ENCODE measurements at regions not wholly inside any gene's neighbourhood (a gene's known extent, or its start where the extent isn't known, plus 50 kb on each side); places are given as distances from the start of the nearest gene placed in this dataset.

- TF ChIP-seq MAX (IDR thresholded peaks at IDR 0.05) (no peak), CEBPB (IDR thresholded peaks at IDR 0.05; ENCODE audit: low read depth) (no peak), TCF7L2 (IDR thresholded peaks at IDR 0.05; ENCODE audit: borderline replicate concordance, extremely low read depth, insufficient read depth, insufficient read length) (no peak), EZH2phosphoT487 (IDR thresholded peaks at IDR 0.05; ENCODE audit: borderline replicate concordance) (no peak), SIN3A (IDR thresholded peaks at IDR 0.05; ENCODE audit: low read depth) (no peak), REST (IDR thresholded peaks at IDR 0.05; ENCODE audit: low read depth) (no peak), POLR2A (IDR thresholded peaks at IDR 0.05; ENCODE audit: borderline replicate concordance, extremely low read depth, insufficient read depth, insufficient read length) (no peak), ZNF274 (IDR thresholded peaks at IDR 0.05; ENCODE audit: low read depth, low read length) (no peak)
Measured at GRCh38 chr7:84370114-84370513, 175.5 kb upstream of the SEMA3A start (continued).

- CTCF ChIA-PET: no interaction called here
- Histone ChIP-seq H3K4me1 (ENCODE audit: control insufficient read depth in 1 of 2, insufficient read depth in 2 of 2, low read length in 2 of 2) (peaks cover 6 to 9% of the 10 kb centered on the region in 2 experiments), H2AFZ (ENCODE audit: low read depth, low read length, poor library complexity, severe bottlenecking) (no peak overlapping the region), H3K9ac (ENCODE audit: low read length) (no peak overlapping the region), H3K4me2 (ENCODE audit: low read length) (no peak overlapping the region), H3K9me3 (ENCODE audit: control insufficient read depth in 1 of 2, insufficient read depth in 1 of 2, low read depth in 1 of 2, low read length in 2 of 2) (no peaks in the 10 kb centered on the region), H4K20me1 (ENCODE audit: insufficient read depth) (no peaks in the 10 kb centered on the region), H3K27me3 (ENCODE audit: insufficient read depth, low read length) (no peaks in the 10 kb centered on the region), H3K36me3 (ENCODE audit: control insufficient read depth in 1 of 2, insufficient read depth in 2 of 2, low read length in 2 of 2) (no peaks in the 10 kb centered on the region), H3K79me2 (ENCODE audit: insufficient read depth, low read length) (no peaks in the 10 kb centered on the region), H3K9me2 (ENCODE audit: insufficient read depth) (no peaks in the 10 kb centered on the region), H3K27ac (ENCODE audit: low read depth, low read length) (no peak overlapping the region), H3K4me3 (replicated peaks in 1 of 2; ENCODE audit: low read depth in 1 of 2, low read length in 2 of 2) (no peak overlapping the region)
- RAD21 ChIA-PET (ENCODE audit: low non-redundant PET in 1 of 2, low total read pairs in 2 of 2, uncharacterized antibody in 2 of 2, unreplicated experiment in 2 of 2): no interaction called here
- no peak for ATAC-seq
- POLR2A ChIA-PET: no interaction called here
- no peak for DNase-seq (ENCODE audit: low read depth, low spot score)
- intact Hi-C loops (cut with micrococcal nuclease): loop anchor here (5.0 kb wide), 1 partner anchor 49 kb away; no protein-coding TSS in a partner anchor
- BruUV-seq (replicated peaks): no TSS peak
- TF ChIP-seq EZH2phosphoT487 (IDR thresholded peaks at IDR 0.05; ENCODE audit: borderline replicate concordance) (no peak), CTCF (IDR thresholded peaks at IDR 0.05 in 2 of 3, conservative IDR thresholded peaks at IDR 0.05 in 1 of 3; ENCODE audit: borderline replicate concordance in 1 of 3, insufficient read depth in 1 of 3, low read depth in 2 of 3, low read length in 2 of 3) (no peak), EZH2 (IDR thresholded peaks at IDR 0.05) (no peak), ELF1 (IDR thresholded peaks at IDR 0.05; ENCODE audit: borderline replicate concordance, low read depth) (no peak), YY1 (IDR thresholded peaks at IDR 0.05; ENCODE audit: extremely low read depth, insufficient replicate concordance, low read depth, low read length) (no peak), CEBPB (IDR thresholded peaks at IDR 0.05; ENCODE audit: low read depth) (no peak), POLR2AphosphoS5 (IDR thresholded peaks at IDR 0.05; ENCODE audit: low read depth, low read length) (no peak), CBX3 (IDR thresholded peaks at IDR 0.05; ENCODE audit: low read depth) (no peak), SRF (IDR thresholded peaks at IDR 0.05; ENCODE audit: low read depth) (no peak), ZBTB33 (IDR thresholded peaks at IDR 0.05; ENCODE audit: extremely low read depth, insufficient replicate concordance, low read length) (no peak), JUND (IDR thresholded peaks at IDR 0.05) (no peak), EGR1 (IDR thresholded peaks at IDR 0.05; ENCODE audit: low read depth) (no peak), SIN3A (IDR thresholded peaks at IDR 0.05; ENCODE audit: low read depth) (no peak), RAD21 (IDR thresholded peaks at IDR 0.05; ENCODE audit: low read depth) (no peak), ZNF274 (IDR thresholded peaks at IDR 0.05; ENCODE audit: low read depth, low read length) (no peak)
Measured at GRCh38 chr7:84368122-84368521, 173.5 kb upstream of the SEMA3A start.

Measured in HCT116 (cell line).